ENCODE measurements at regions not wholly inside any gene's neighbourhood (a gene's known extent, or its start where the extent isn't known, plus 50 kb on each side); places are given as distances from the start of the nearest gene placed in this dataset.

- TF ChIP-seq CTCF (IDR thresholded peaks at IDR 0.05): no peak
- TF ChIP-seq POLR2A (IDR thresholded peaks at IDR 0.05): no peak
These were observed 446.2 kb downstream of the INSC start for GRCh38 chr11:15560689-15561467.
